Keratinocyte (primary cell): ENCODE measurements at regions not wholly inside any gene's neighbourhood (a gene's known extent, or its start where the extent isn't known, plus 50 kb on each side); places are given as distances from the start of the nearest gene placed in this dataset.

Source experiments
- CTCF ChIP-seq, 3 experiments: IDR thresholded peaks in 1 of 3; conservative IDR thresholded peaks in 1 of 3; optimal IDR thresholded peaks in 1 of 3; 2 replicates in 2 of 3; 3 replicates in 1 of 3; pipeline versions ENCODE3 to v1.5.1; 2011; ENCODE audit warnings: low read length in 3 of 3, mild to moderate bottlenecking in 3 of 3, moderate library complexity in 2 of 3, control low read depth in 1 of 3, inconsistent platforms in 1 of 3; ENCODE audit not compliant: insufficient read depth in 2 of 3; ENCODE audit errors: extremely low read depth in 1 of 3
- EZH2 ChIP-seq: IDR thresholded peaks from one replicate; pipeline ENCODE4 v1.6.1; 2012; ENCODE audit warnings: inconsistent platforms, mild to moderate bottlenecking, low read length, moderate library complexity

GRCh38 chr16:87192452-87193073 lies 124.6 kb downstream of the C16orf95 start:
- TF ChIP-seq CTCF (optimal IDR thresholded peaks at IDR 0.05 in 1 of 3, IDR thresholded peaks at IDR 0.05 in 1 of 3, conservative IDR thresholded peaks at IDR 0.05 in 1 of 3; ENCODE audit: extremely low read depth in 1 of 3, insufficient read depth in 2 of 3, low read length in 3 of 3) (no peak), EZH2 (no peak)
